ENCODE measurements at regions not wholly inside any gene's neighbourhood (a gene's known extent, or its start where the extent isn't known, plus 50 kb on each side); places are given as distances from the start of the nearest gene placed in this dataset.

- no peaks in the 10 kb centered on the region for H3K4me1 Mint-ChIP-seq
These were observed 79.7 kb upstream of the C5orf63 start for GRCh38 chr5:127153031-127153430.

GRCh38 chr5:127153521-127153920 lies 80.2 kb upstream of the C5orf63 start:
- H3K9me3 Mint-ChIP-seq = peaks cover 29% of the 10 kb centered on the region
- H3K27ac ChIP-seq (ENCODE audit: low read depth, low read length) = no peak overlapping the region
- TF ChIP-seq CTCF (conservative IDR thresholded peaks at IDR 0.05) = no peak
- DNase-seq = no peak
- no peak overlapping the region for H3K9ac ChIP-seq (ENCODE audit: extremely low read depth, low read length, poor library complexity, severe bottlenecking)
- 87 to 100% methylated on average over 1 to 3 of the region's 3 CpGs for WGBS, 2 experiments (ENCODE audit: insufficient coverage in 1 of 2, insufficient read length in 1 of 2)
- no peaks in the 10 kb centered on the region for H3K4me1 Mint-ChIP-seq
- H3K9me3 ChIP-seq (ENCODE audit: control insufficient read depth, low read length) = peaks cover 26% of the 10 kb centered on the region
- H3K4me1 ChIP-seq (ENCODE audit: control insufficient read depth, insufficient read depth, low read length) = no peaks in the 10 kb centered on the region
- H3K27me3 Mint-ChIP-seq (ENCODE audit: insufficient read depth) = peaks cover 7% of the 10 kb centered on the region
- no peak overlapping the region for H3K4me3 ChIP-seq (ENCODE audit: low read length)
- no peak overlapping the region for H3K27ac Mint-ChIP-seq
- no peaks in the 10 kb centered on the region for H3K36me3 Mint-ChIP-seq (ENCODE audit: low read depth)
- no peaks in the 10 kb centered on the region for H3K36me3 ChIP-seq (ENCODE audit: control insufficient read depth, insufficient read depth, low read length)
- H3K4me3 Mint-ChIP-seq = no peak overlapping the region
- no peaks in the 10 kb centered on the region for H3K27me3 ChIP-seq (ENCODE audit: control insufficient read depth, insufficient read depth, low read length, poor library complexity, severe bottlenecking)

More at GRCh38 chr5:127153031-127153430, 79.7 kb upstream of the C5orf63 start:
- no peak for TF ChIP-seq CTCF (conservative IDR thresholded peaks at IDR 0.05)
- no peak overlapping the region for H3K27ac ChIP-seq (ENCODE audit: low read depth, low read length)
- no peak for DNase-seq
- H3K9ac ChIP-seq (ENCODE audit: extremely low read depth, low read length, poor library complexity, severe bottlenecking) = no peak overlapping the region
- Mint-ChIP-seq H3K9me3 (peaks cover 27% of the 10 kb centered on the region), H3K4me3 (no peak overlapping the region), H3K27ac (no peak overlapping the region), H3K36me3 (ENCODE audit: low read depth) (no peaks in the 10 kb centered on the region), H3K27me3 (ENCODE audit: insufficient read depth) (peaks cover 5% of the 10 kb centered on the region)
- H3K4me1 ChIP-seq (ENCODE audit: control insufficient read depth, insufficient read depth, low read length) = no peaks in the 10 kb centered on the region
- H3K4me3 ChIP-seq (ENCODE audit: low read length) = no peak overlapping the region
- H3K27me3 ChIP-seq (ENCODE audit: control insufficient read depth, insufficient read depth, low read length, poor library complexity, severe bottlenecking) = no peaks in the 10 kb centered on the region
- 91 to 93% methylated on average over 2 of the region's 2 CpGs for WGBS, 2 experiments (ENCODE audit: insufficient coverage in 1 of 2, insufficient read length in 1 of 2)
- peaks cover 26% of the 10 kb centered on the region for H3K9me3 ChIP-seq (ENCODE audit: control insufficient read depth, low read length)
- no peaks in the 10 kb centered on the region for H3K36me3 ChIP-seq (ENCODE audit: control insufficient read depth, insufficient read depth, low read length)

- no peaks in the 10 kb centered on the region for H3K27me3 Mint-ChIP-seq (ENCODE audit: insufficient read depth)
- no peak for TF ChIP-seq CTCF (conservative IDR thresholded peaks at IDR 0.05)
These were observed 90.4 kb upstream of the C5orf63 start for GRCh38 chr5:127163750-127164149.

More at GRCh38 chr5:127163750-127164149, 90.4 kb upstream of the C5orf63 start:
- DNase-seq = no peak
- Histone ChIP-seq H3K27me3 (ENCODE audit: control insufficient read depth, insufficient read depth, low read length, poor library complexity, severe bottlenecking) (no peaks in the 10 kb centered on the region), H3K36me3 (ENCODE audit: control insufficient read depth, insufficient read depth, low read length) (no peaks in the 10 kb centered on the region), H3K27ac (ENCODE audit: low read depth, low read length) (no peak overlapping the region), H3K9ac (ENCODE audit: extremely low read depth, low read length, poor library complexity, severe bottlenecking) (no peak overlapping the region), H3K9me3 (ENCODE audit: control insufficient read depth, low read length) (peaks cover 19% of the 10 kb centered on the region), H3K4me1 (ENCODE audit: control insufficient read depth, insufficient read depth, low read length) (no peaks in the 10 kb centered on the region), H3K4me3 (ENCODE audit: low read length) (no peak overlapping the region)
- H3K4me3 Mint-ChIP-seq = no peak overlapping the region
- peaks cover 5% of the 10 kb centered on the region for H3K4me1 Mint-ChIP-seq
- no peaks in the 10 kb centered on the region for H3K36me3 Mint-ChIP-seq (ENCODE audit: low read depth)
- H3K27ac Mint-ChIP-seq = no peak overlapping the region
- H3K9me3 Mint-ChIP-seq = peaks cover 5% of the 10 kb centered on the region

Data from endodermal cell (in vitro differentiated cells).